ENCODE measurements at regions not wholly inside any gene's neighbourhood (a gene's known extent, or its start where the extent isn't known, plus 50 kb on each side); places are given as distances from the start of the nearest gene placed in this dataset.

DNA sequence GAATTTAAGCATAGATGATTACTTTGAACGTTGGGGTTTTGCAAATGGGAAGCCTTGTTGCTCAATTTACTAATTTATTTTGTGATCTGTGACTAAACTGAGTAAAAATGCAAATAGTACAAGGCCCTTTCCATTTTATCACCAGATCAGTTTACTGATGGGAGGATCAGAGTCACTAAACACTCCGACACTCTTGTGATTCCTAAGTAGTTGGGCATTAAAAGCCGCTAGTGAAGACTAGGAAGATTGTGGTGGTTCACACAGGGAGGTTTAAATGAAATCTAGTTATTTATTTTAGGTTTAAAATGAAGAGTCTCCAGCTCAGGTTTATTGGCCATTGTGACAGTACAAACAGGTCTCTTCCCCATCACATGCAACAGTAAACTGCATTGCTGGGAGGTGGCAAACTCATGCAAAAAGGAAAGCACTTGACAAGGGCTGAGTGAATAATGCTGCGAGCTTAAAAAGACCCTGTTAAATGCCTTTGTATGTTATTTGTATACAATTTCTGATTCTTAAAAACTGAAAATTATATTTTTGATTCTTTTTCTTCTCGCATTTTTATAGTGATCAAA, 394.8 kb upstream of the FANCL start:
- no peak overlapping the region for H3K14ac ChIP-seq (ENCODE audit: insufficient read length)
- no peak overlapping the region for H2BK12ac ChIP-seq (ENCODE audit: low read depth, low read length)
- POLR2A ChIA-PET (ENCODE audit: partially characterized antibody) = no interaction called here
- H3K18ac ChIP-seq (ENCODE audit: extremely low read depth, low read length) = no peak overlapping the region
- no peak overlapping the region for H3K4me2 ChIP-seq (ENCODE audit: insufficient read depth in 1 of 2, low read depth in 2 of 2, low read length in 2 of 2)
- no peak overlapping the region for H3K4me3 ChIP-seq (ENCODE audit: extremely low read depth in 1 of 4, insufficient read depth in 2 of 4, low read depth in 3 of 4, low read length in 4 of 4)
- FAIRE-seq (peak; percentile 65), DNase-seq (ENCODE audit: low read depth in 1 of 2, low spot score in 2 of 2) (no peak)
- H2BK120ac ChIP-seq (replicated peaks; ENCODE audit: low read depth, low read length) = no peak overlapping the region
- H3K79me1 ChIP-seq (ENCODE audit: low read depth, low read length) = no peaks in the 10 kb centered on the region
- H3K9me3 ChIP-seq (ENCODE audit: insufficient read depth in 2 of 2, low read depth in 1 of 2, low read length in 1 of 2) = no peaks in the 10 kb centered on the region
- H4K20me1 ChIP-seq (replicated peaks in 1 of 2; ENCODE audit: control insufficient read depth in 1 of 2, insufficient read depth in 2 of 2, low read length in 2 of 2) = no peaks in the 10 kb centered on the region
- H3K4ac ChIP-seq (replicated peaks; ENCODE audit: insufficient read length, low read depth, low read length) = no peak overlapping the region
- H3K4me1 ChIP-seq (replicated peaks in 1 of 4; ENCODE audit: control insufficient read depth in 3 of 4, insufficient read depth in 4 of 4, low read length in 3 of 4) = peaks cover 2 to 16% (median 11%) of the 10 kb centered on the region in 4 experiments; a peak in 5 of 7 replicates
- H3K56ac ChIP-seq (replicated peaks; ENCODE audit: insufficient read length, low read depth, low read length) = no peak overlapping the region
- H3K9ac ChIP-seq (replicated peaks in 1 of 4; ENCODE audit: extremely low read depth in 1 of 4, low read depth in 3 of 4, low read length in 3 of 4) = no peak overlapping the region
- 75% methylated on average over 5 of the region's 5 CpGs; no CpG with 5 or more reads in 1 of the 2 experiments for whole genome bisulfite sequencing, 2 experiments (ENCODE audit: extremely low coverage in 1 of 2, insufficient coverage in 1 of 2, insufficient read length in 1 of 2, insufficient replicate concordance in 2 of 2, low coverage in 1 of 2, low lambda C conversion rate in 2 of 2, missing lambda C conversion rate in 1 of 2)
- H3K23me2 ChIP-seq (ENCODE audit: low read depth, low read length) = no peaks in the 10 kb centered on the region; the same call in 1 of the 2 replicates
- H3K27ac ChIP-seq (ENCODE audit: low read depth, low read length) = no peak overlapping the region
- no peak overlapping the region for H4K91ac ChIP-seq (replicated peaks; ENCODE audit: insufficient read length, low read length)
- H2BK5ac ChIP-seq (ENCODE audit: low read depth, low read length) = no peak overlapping the region
- H2BK15ac ChIP-seq (ENCODE audit: low read length) = no peak overlapping the region
- H4K5ac ChIP-seq (ENCODE audit: insufficient read length, low read depth, low read length) = no peak overlapping the region
- no peaks in the 10 kb centered on the region for H3K79me2 ChIP-seq (ENCODE audit: control insufficient read depth in 1 of 2, insufficient read depth in 2 of 2, low read length in 2 of 2)
- H2BK20ac ChIP-seq (ENCODE audit: low read length) = no peak overlapping the region
- H3K27me3 ChIP-seq (replicated peaks in 1 of 4; ENCODE audit: control insufficient read depth in 3 of 4, extremely low read depth in 1 of 4, insufficient read depth in 3 of 4, low read length in 3 of 4) = no peaks in the 10 kb centered on the region
- no peaks in the 10 kb centered on the region for H3K36me3 ChIP-seq (ENCODE audit: control insufficient read depth in 2 of 4, insufficient read depth in 4 of 4, low read length in 3 of 4)
- no peak overlapping the region for H2AFZ ChIP-seq (ENCODE audit: low read length)
- CTCF ChIA-PET (ENCODE audit: partially characterized antibody) = no interaction called here
- no peak for TF ChIP-seq FOSL1 (IDR thresholded peaks at IDR 0.05; ENCODE audit: insufficient read depth, low read depth, low read length)
- no peak overlapping the region for H2AK5ac ChIP-seq (ENCODE audit: low read depth, low read length)
- no peak overlapping the region for H3K23ac ChIP-seq (ENCODE audit: insufficient read length)
- no peak overlapping the region for H4K8ac ChIP-seq (ENCODE audit: extremely low read depth, insufficient read depth, low read length)
